ENCODE measurements at regions not wholly inside any gene's neighbourhood (a gene's known extent, or its start where the extent isn't known, plus 50 kb on each side); places are given as distances from the start of the nearest gene placed in this dataset.
"Not testable (repeated sequence)": the region's sequence is repeated elsewhere in the genome, so short reads cannot be mapped to it uniquely, and the experiment has no call there.

GRCh38 chr1:242886137-242886536 lies 361.6 kb upstream of the PLD5 start:
- in situ Hi-C loops (cut with MboI) = no loop called here
- Histone ChIP-seq H3K27ac (ENCODE audit: extremely low read depth, low read depth, low read length) (no peak overlapping the region), H3K9ac (ENCODE audit: insufficient read depth in 1 of 2, low read depth in 2 of 2, low read length in 2 of 2) (no peak overlapping the region), H4K20me1 (replicated peaks; ENCODE audit: control insufficient read depth, insufficient read depth, low read length) (no peaks in the 10 kb centered on the region), H2AFZ (ENCODE audit: low read depth, low read length) (no peak overlapping the region), H3K4me1 (replicated peaks in 1 of 2; ENCODE audit: control insufficient read depth in 2 of 2, insufficient read depth in 2 of 2, low read length in 2 of 2) (peaks cover 0 to 7% of the 10 kb centered on the region in 2 experiments; a peak in 1 of 5 replicates), H3K27me3 (ENCODE audit: control insufficient read depth in 2 of 2, insufficient read depth in 2 of 2, low read length in 2 of 2) (peaks cover 0 to 7% of the 10 kb centered on the region in 2 experiments; a peak in 2 of 5 replicates), H3K4me3 (no peak overlapping the region), H3K36me3 (ENCODE audit: control insufficient read depth, insufficient read depth, low read length) (no peaks in the 10 kb centered on the region), H3K4me2 (ENCODE audit: insufficient read depth, low read length) (no peak overlapping the region), H3K79me2 (ENCODE audit: control insufficient read depth, insufficient read depth, low read length) (no peaks in the 10 kb centered on the region), H3K9me1 (ENCODE audit: control insufficient read depth, insufficient read depth, low read length) (no peaks in the 10 kb centered on the region), H3K9me3 (replicated peaks; ENCODE audit: control insufficient read depth, insufficient read depth, low read depth, low read length) (no peaks in the 10 kb centered on the region)
- DNase-seq (ENCODE audit: extremely low read depth in 1 of 4, low spot score in 3 of 4) = no peak
- ChIA-PET POLR2A (no interaction called here), CTCF (ENCODE audit: low intra/inter-chr PET ratio) (no interaction called here)
- intact Hi-C loops (cut with micrococcal nuclease) = no loop called here
- no peak for ATAC-seq
- 0% methylated on average over 2 of the region's 2 CpGs for WGBS (ENCODE audit: insufficient coverage, low coverage, missing lambda C conversion rate)
- FAIRE-seq = no peak
- TF ChIP-seq SIN3B (IDR thresholded peaks at IDR 0.05; ENCODE audit: low read depth) (no peak), GTF2F1 (IDR thresholded peaks at IDR 0.05; ENCODE audit: low read depth, low read length) (no peak), ZNF639 (CRISPR knock-in tag; conservative IDR thresholded peaks at IDR 0.05 in 1 of 2, IDR thresholded peaks at IDR 0.05 in 1 of 2) (no peak), RBM22 (IDR thresholded peaks at IDR 0.05; ENCODE audit: low read depth, low read length, poor library complexity, severe bottlenecking) (no peak), ZC3H4 (CRISPR knock-in tag; IDR thresholded peaks at IDR 0.05; ENCODE audit: borderline replicate concordance) (no peak), PPARD (CRISPR knock-in tag; IDR thresholded peaks at IDR 0.05) (no peak), ZNF134 (CRISPR knock-in tag; conservative IDR thresholded peaks at IDR 0.05) (no peak), ZBTB12 (CRISPR knock-in tag; IDR thresholded peaks at IDR 0.05) (no peak), ARID1B (IDR thresholded peaks at IDR 0.05) (no peak), NCOA1 (IDR thresholded peaks at IDR 0.05; ENCODE audit: low read depth) (no peak), E2F3 (CRISPR knock-in tag; IDR thresholded peaks at IDR 0.05) (no peak), SMAD4 (CRISPR knock-in tag; conservative IDR thresholded peaks at IDR 0.05) (no peak), TSC22D4 (tag; IDR thresholded peaks at IDR 0.05) (no peak), TOE1 (IDR thresholded peaks at IDR 0.05; ENCODE audit: borderline replicate concordance) (no peak), TOE1 (CRISPR knock-in tag; IDR thresholded peaks at IDR 0.05; ENCODE audit: borderline replicate concordance, low read depth) (no peak)
- no TSS peak for BruUV-seq (replicated peaks)

GRCh38 chr1:242880022-242880421 lies 355.5 kb upstream of the PLD5 start:
- H3K9ac ChIP-seq (ENCODE audit: insufficient read depth in 1 of 2, low read depth in 2 of 2, low read length in 2 of 2); H3K27me3 ChIP-seq (ENCODE audit: control insufficient read depth in 2 of 2, insufficient read depth in 2 of 2, low read length in 2 of 2); H3K4me2 ChIP-seq (ENCODE audit: insufficient read depth, low read length); DNase-seq (ENCODE audit: extremely low read depth in 1 of 4, low spot score in 3 of 4); FAIRE-seq; POLR2A ChIA-PET; H3K4me3 ChIP-seq; BruUV-seq (replicated peaks); H3K36me3 ChIP-seq (ENCODE audit: control insufficient read depth, insufficient read depth, low read length); CTCF ChIA-PET (ENCODE audit: low intra/inter-chr PET ratio); H3K9me3 ChIP-seq (replicated peaks; ENCODE audit: control insufficient read depth, insufficient read depth, low read depth, low read length); H3K9me1 ChIP-seq (ENCODE audit: control insufficient read depth, insufficient read depth, low read length); ATAC-seq; intact Hi-C loops (cut with micrococcal nuclease); H3K4me1 ChIP-seq (replicated peaks in 1 of 2; ENCODE audit: control insufficient read depth in 2 of 2, insufficient read depth in 2 of 2, low read length in 2 of 2); H3K79me2 ChIP-seq (ENCODE audit: control insufficient read depth, insufficient read depth, low read length); H2AFZ ChIP-seq (ENCODE audit: low read depth, low read length); H3K27ac ChIP-seq (ENCODE audit: extremely low read depth, low read depth, low read length); in situ Hi-C loops (cut with MboI); H4K20me1 ChIP-seq (replicated peaks; ENCODE audit: control insufficient read depth, insufficient read depth, low read length): not testable (repeated sequence)
- 2% methylated on average over 5 of the region's 5 CpGs for WGBS (ENCODE audit: insufficient coverage, low coverage, missing lambda C conversion rate)

Data from K562 (cell line).